IMR-90 (cell line): ENCODE measurements at regions not wholly inside any gene's neighbourhood (a gene's known extent, or its start where the extent isn't known, plus 50 kb on each side); places are given as distances from the start of the nearest gene placed in this dataset.

Experiments used
- ATAC-seq: fragments of 200-7000 bp; cut with Tn5 transposase; 2 replicates; pipeline ENCODE4 v1.9.1; 2020; ENCODE audit warnings: low read depth, mild to moderate bottlenecking, moderate library complexity
- BruUV-seq: library from RNA; stranded (reverse); fragments of 400-500 nt; replicated peaks from 2 replicates; lab custom pipeline; 2021; lab: Mats Ljungman, UMichigan
- CTCF ChIA-PET: fragments of 300-600 bp; formaldehyde crosslinking; extraction: SDS; loops from one replicate; lab custom pipeline; 2021; ENCODE audit warnings: antibody characterized with exemption; lab: Yijun Ruan, JAX
- POLR2A ChIA-PET: fragments of 300-600 bp; sonication (Branson Sonifier 250); formaldehyde crosslinking; loops from one replicate; lab custom pipeline; 2022; ENCODE audit warnings: antibody characterized with exemption; ENCODE audit not compliant: unreplicated experiment; lab: Charles Lee
- DNase-seq: peaks from one replicate; pipeline ENCODE4 v3.0.0; 2013
- H2AFZ ChIP-seq: replicated peaks from 2 replicates; pipeline ENCODE3; 2013; ENCODE audit warnings: low read length, mild to moderate bottlenecking; ENCODE audit not compliant: poor library complexity
- H2AK5ac ChIP-seq: 2 replicates; pipeline ENCODE4 v1.6.1; 2013; ENCODE audit warnings: low read depth, low read length, inconsistent platforms
- H2AK9ac ChIP-seq: replicated peaks from 2 replicates; pipeline ENCODE3; 2013; ENCODE audit warnings: mild to moderate bottlenecking, low read depth, low read length, moderate library complexity; ENCODE audit not compliant: poor library complexity
- H2BK120ac ChIP-seq: 2 replicates; pipeline ENCODE4 v1.6.1; 2013; ENCODE audit warnings: low read depth, low read length, inconsistent platforms
- H2BK15ac ChIP-seq: 3 replicates; pipeline ENCODE4 v1.6.1; 2013; ENCODE audit warnings: low read depth, low read length, inconsistent platforms
- H2BK20ac ChIP-seq: 2 replicates; pipeline ENCODE4 v1.6.1; 2013; ENCODE audit warnings: low read depth, mild to moderate bottlenecking, inconsistent platforms, low read length, moderate library complexity
- H2BK5ac ChIP-seq: 2 replicates; pipeline ENCODE4 v1.6.1; 2013; ENCODE audit warnings: mild to moderate bottlenecking, low read depth, low read length, inconsistent platforms; ENCODE audit not compliant: poor library complexity, severe bottlenecking
- H3K14ac ChIP-seq: replicated peaks from 2 replicates; pipeline ENCODE4 v1.6.1; 2013; ENCODE audit warnings: low read depth, low read length, inconsistent platforms
- H3K18ac ChIP-seq: 2 replicates; pipeline ENCODE4 v1.6.1; 2013; ENCODE audit warnings: low read depth, low read length, control low read depth
- H3K23ac ChIP-seq: 2 replicates; pipeline ENCODE4 v1.6.1; 2013; ENCODE audit warnings: low read depth, low read length, inconsistent platforms
- H3K27ac ChIP-seq: 2 replicates; pipeline ENCODE4 v1.5.1; 2013; ENCODE audit warnings: mild to moderate bottlenecking, control low read depth, low read length; ENCODE audit not compliant: insufficient read depth
- H3K27me3 ChIP-seq: 2 replicates; pipeline ENCODE4 v1.6.1; 2013; ENCODE audit warnings: low read length; ENCODE audit not compliant: control insufficient read depth, insufficient read depth
- H3K36me3 ChIP-seq: 2 replicates; pipeline ENCODE4 v1.6.1; 2013; ENCODE audit warnings: low read length, mixed read lengths; ENCODE audit not compliant: control insufficient read depth, insufficient read depth
- H3K4ac ChIP-seq: 2 replicates; pipeline ENCODE4 v1.6.1; 2013; ENCODE audit warnings: low read depth, low read length, inconsistent platforms
- H3K4me1 ChIP-seq: 2 replicates; pipeline ENCODE4 v1.6.1; 2013; ENCODE audit warnings: low read length, mixed read lengths; ENCODE audit not compliant: control insufficient read depth, insufficient read depth
- H3K4me2 ChIP-seq: 2 replicates; pipeline ENCODE4 v1.6.1; 2013; ENCODE audit warnings: low read depth, mild to moderate bottlenecking, control low read depth, low read length, moderate library complexity
- H3K4me3 ChIP-seq: 2 replicates; pipeline ENCODE4 v1.5.1; 2013; ENCODE audit warnings: low read depth, mild to moderate bottlenecking, control low read depth, low read length, moderate library complexity; ENCODE audit not compliant: insufficient read depth
- H3K56ac ChIP-seq: 2 replicates; pipeline ENCODE4 v1.6.1; 2013; ENCODE audit warnings: low read length, inconsistent platforms; ENCODE audit not compliant: insufficient read depth; ENCODE audit errors: extremely low read depth
- H3K79me1 ChIP-seq, 2 experiments: 2 replicates each; pipeline ENCODE4 v1.6.1; 2013; ENCODE audit warnings: low read length in 2 of 2, inconsistent platforms in 1 of 2, low read depth in 1 of 2
- H3K9ac ChIP-seq: 2 replicates; pipeline ENCODE4 v1.6.1; 2013; ENCODE audit warnings: low read depth, low read length, control low read depth
- H3K9me1 ChIP-seq: 2 replicates; pipeline ENCODE4 v1.6.1; 2013; ENCODE audit warnings: low read length, inconsistent platforms; ENCODE audit not compliant: insufficient read depth
- H3K9me3 ChIP-seq: 2 replicates; pipeline ENCODE4 v1.6.1; 2013; ENCODE audit warnings: low read length; ENCODE audit not compliant: control insufficient read depth, insufficient read depth
- H4K20me1 ChIP-seq: 2 replicates; pipeline ENCODE4 v1.6.1; 2013; ENCODE audit warnings: low read length, inconsistent platforms; ENCODE audit not compliant: insufficient read depth
- H4K5ac ChIP-seq: 2 replicates; pipeline ENCODE4 v1.6.1; 2013; ENCODE audit warnings: mild to moderate bottlenecking, low read depth, low read length, control low read depth
- H4K8ac ChIP-seq, 2 experiments: 2 replicates each; pipeline ENCODE4 v1.6.1; 2013; ENCODE audit warnings: low read depth in 2 of 2, low read length in 2 of 2, control low read depth in 1 of 2, inconsistent platforms in 1 of 2
- H4K91ac ChIP-seq: 2 replicates; pipeline ENCODE4 v1.6.1; 2013; ENCODE audit warnings: low read depth, low read length, inconsistent platforms; ENCODE audit not compliant: insufficient read depth
- MAFK ChIP-seq: IDR thresholded peaks from 2 replicates; pipeline ENCODE4 v1.6.1; 2012; ENCODE audit warnings: low read depth, low read length, improper control_type of control experiment
- MXI1 ChIP-seq: IDR thresholded peaks from 2 replicates; pipeline ENCODE4 v1.6.1; 2012; ENCODE audit warnings: low read depth, mild to moderate bottlenecking, low read length, moderate library complexity, borderline replicate concordance
- POLR2A ChIP-seq: IDR thresholded peaks from 2 replicates; pipeline ENCODE4 v1.6.1; 2012; ENCODE audit warnings: mild to moderate bottlenecking, low read depth, low read length
- SMC3 ChIP-seq: fragments of 150-350 bp; IDR thresholded peaks from 2 replicates; pipeline ENCODE4 v1.6.1; 2016; ENCODE audit warnings: low read depth, mild to moderate bottlenecking, antibody characterized with exemption, low read length, moderate library complexity
- dilution Hi-C: fragments of 300-500 bp; cut with HindIII; formaldehyde crosslinking; loops from one replicate; pipeline ENCODE4 v1.14.3; 2018; ENCODE audit warnings: low sequenced_read_pairs; ENCODE audit not compliant: unreplicated experiment
- in situ Hi-C: fragments of 300-500 bp; cut with MboI; formaldehyde crosslinking; loops from 3 replicates; pipeline ENCODE4 v1.14.3; 2019; ENCODE audit warnings: low sequenced_read_pairs, inconsistent platforms, mixed read lengths
- intact Hi-C: fragments of 100-400 bp; cut with micrococcal nuclease; formaldehyde crosslinking; loops from 2 replicates; pipeline ENCODE4 v1.10.0; 2022

- no TSS peak for BruUV-seq
- Histone ChIP-seq H4K5ac (no peak overlapping the region), H3K56ac (no peak overlapping the region), H3K18ac (no peak overlapping the region), H3K4me1 (no peaks in the 10 kb centered on the region), H3K4me2 (no peak overlapping the region), H3K79me1 (no peaks in the 10 kb centered on the region), H2BK5ac (no peak overlapping the region), H4K91ac (no peak overlapping the region), H3K9ac (no peak overlapping the region), H3K23ac (no peak overlapping the region), H2BK120ac (no peak overlapping the region), H3K9me1 (no peaks in the 10 kb centered on the region), H2BK15ac (no peak overlapping the region), H2AK5ac (no peak overlapping the region), H2BK20ac (no peak overlapping the region), H4K20me1 (no peaks in the 10 kb centered on the region), H3K4ac (no peak overlapping the region), H3K4me3 (no peak overlapping the region), H3K9me3 (peaks cover 5% of the 10 kb centered on the region), H3K27ac (no peak overlapping the region), H2AK9ac (no peak overlapping the region), H3K36me3 (no peaks in the 10 kb centered on the region), H4K8ac (no peak overlapping the region), H3K14ac (no peak overlapping the region), H2AFZ (no peak overlapping the region), H3K27me3 (no peaks in the 10 kb centered on the region)
- no peak for DNase-seq
- TF ChIP-seq POLR2A (no peak), SMC3 (no peak), MXI1 (no peak), MAFK (no peak)
- ChIA-PET POLR2A (no interaction called here), CTCF (no interaction called here)
- intact Hi-C loops: no loop called here
- no peak for ATAC-seq
- in situ Hi-C loops: no loop called here
- dilution Hi-C loops: no loop called here
Observed at GRCh38 chr3:36135863-36136262, 244.4 kb upstream of the STAC start.
